ENCODE measurements at regions not wholly inside any gene's neighbourhood (a gene's known extent, or its start where the extent isn't known, plus 50 kb on each side); places are given as distances from the start of the nearest gene placed in this dataset.

DNA sequence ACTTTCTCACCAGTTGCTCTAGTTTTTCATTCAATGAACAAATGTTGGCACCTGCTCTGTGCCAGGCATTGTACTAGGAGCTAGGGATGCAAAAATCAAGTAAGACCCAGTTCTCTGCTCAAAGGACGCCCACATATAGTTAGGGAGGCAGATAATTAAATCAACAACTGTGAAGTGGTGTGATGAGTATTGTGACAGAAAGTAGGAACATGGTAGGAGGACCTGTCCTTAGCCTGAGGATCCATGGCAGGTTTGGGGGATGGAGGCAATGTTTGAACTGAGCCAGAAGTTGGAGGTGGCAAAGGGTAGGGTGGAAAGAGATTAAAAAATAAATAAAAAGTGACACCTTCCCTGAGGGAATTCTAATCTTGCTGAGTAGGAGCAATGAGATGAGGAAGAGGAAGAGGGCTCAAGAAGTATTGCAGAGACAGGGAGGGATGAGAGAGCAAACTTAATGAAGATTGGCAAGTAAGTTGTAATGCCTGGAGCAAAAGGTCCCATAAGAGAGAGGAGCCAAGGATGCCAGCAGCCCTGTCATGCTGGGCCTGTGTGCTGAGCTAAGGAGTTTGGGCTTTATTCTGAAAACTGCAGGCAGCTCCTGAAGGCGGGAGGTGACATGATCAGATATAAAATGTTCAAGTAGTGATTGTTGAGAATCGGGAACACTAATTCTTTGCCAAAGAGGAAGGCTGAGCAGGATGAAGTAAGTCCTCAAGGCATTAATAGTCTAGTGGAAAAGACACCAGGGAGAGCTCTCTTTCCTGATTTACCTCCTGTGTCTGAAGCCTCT, 184.3 kb upstream of the PPP2R3A start:
- TF ChIP-seq, protein P1, sequence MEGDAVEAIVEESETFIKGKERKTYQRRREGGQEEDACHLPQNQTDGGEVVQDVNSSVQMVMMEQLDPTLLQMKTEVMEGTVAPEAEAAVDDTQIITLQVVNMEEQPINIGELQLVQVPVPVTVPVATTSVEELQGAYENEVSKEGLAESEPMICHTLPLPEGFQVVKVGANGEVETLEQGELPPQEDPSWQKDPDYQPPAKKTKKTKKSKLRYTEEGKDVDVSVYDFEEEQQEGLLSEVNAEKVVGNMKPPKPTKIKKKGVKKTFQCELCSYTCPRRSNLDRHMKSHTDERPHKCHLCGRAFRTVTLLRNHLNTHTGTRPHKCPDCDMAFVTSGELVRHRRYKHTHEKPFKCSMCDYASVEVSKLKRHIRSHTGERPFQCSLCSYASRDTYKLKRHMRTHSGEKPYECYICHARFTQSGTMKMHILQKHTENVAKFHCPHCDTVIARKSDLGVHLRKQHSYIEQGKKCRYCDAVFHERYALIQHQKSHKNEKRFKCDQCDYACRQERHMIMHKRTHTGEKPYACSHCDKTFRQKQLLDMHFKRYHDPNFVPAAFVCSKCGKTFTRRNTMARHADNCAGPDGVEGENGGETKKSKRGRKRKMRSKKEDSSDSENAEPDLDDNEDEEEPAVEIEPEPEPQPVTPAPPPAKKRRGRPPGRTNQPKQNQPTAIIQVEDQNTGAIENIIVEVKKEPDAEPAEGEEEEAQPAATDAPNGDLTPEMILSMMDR (IDR thresholded peaks at IDR 0.05), result no peak
- TF ChIP-seq POLR2A (IDR thresholded peaks at IDR 0.05), result no peak
- TF ChIP-seq POLR2AphosphoS5 (IDR thresholded peaks at IDR 0.05), result no peak
- TF ChIP-seq EP300 (IDR thresholded peaks at IDR 0.05; ENCODE audit: low read depth), result no peak
